ENCODE measurements at regions not wholly inside any gene's neighbourhood (a gene's known extent, or its start where the extent isn't known, plus 50 kb on each side); places are given as distances from the start of the nearest gene placed in this dataset.
A peak's percentile ranks its signal among the peaks of the same experiment; 100 is the strongest.

- no peak overlapping the region for H3K56ac ChIP-seq (ENCODE audit: insufficient read length, low read depth, low read length)
- no peak overlapping the region for H2BK15ac ChIP-seq (ENCODE audit: low read depth, low read length)
- H4K20me1 ChIP-seq (ENCODE audit: control insufficient read depth, insufficient read depth, insufficient read length) = no peaks in the 10 kb centered on the region
- H3K4ac ChIP-seq (ENCODE audit: low read depth, low read length) = no peak overlapping the region
- H2BK12ac ChIP-seq (ENCODE audit: insufficient read length, low read depth, low read length) = no peak overlapping the region
- peaks cover 9 to 33% (median 17%) of the 10 kb centered on the region in 3 experiments for H3K36me3 Mint-ChIP-seq (ENCODE audit: insufficient read depth in 1 of 3, low read depth in 3 of 3)
- no peak overlapping the region for H4K91ac ChIP-seq (ENCODE audit: insufficient read length, low read depth, low read length)
- no peaks in the 10 kb centered on the region for H3K79me2 ChIP-seq (ENCODE audit: insufficient read depth, low read length)
- no peak overlapping the region for H3K27ac ChIP-seq (ENCODE audit: insufficient read length, low read depth, low read length)
- no peak overlapping the region for H3K18ac ChIP-seq (ENCODE audit: insufficient read length, low read depth, low read length)
- peaks cover 25% of the 10 kb centered on the region for H3K27me3 Mint-ChIP-seq (ENCODE audit: low read depth)
- no peaks in the 10 kb centered on the region for H3K79me1 ChIP-seq (ENCODE audit: insufficient read depth, low read depth, low read length, poor library complexity, severe bottlenecking)
- no peak overlapping the region for H4K8ac ChIP-seq (replicated peaks; ENCODE audit: insufficient read length, low read depth, low read length)
- H3K27ac Mint-ChIP-seq = peak overlapping the region; percentile 69 to 76 (median 69)
- peak; percentile 36 for DNase-seq
- H3K4me2 ChIP-seq (ENCODE audit: insufficient read depth, insufficient read length, low read length) = no peak overlapping the region
- H3K23me2 ChIP-seq (ENCODE audit: insufficient read length, low read depth, low read length, poor library complexity, severe bottlenecking) = no peaks in the 10 kb centered on the region
- peaks cover 8% of the 10 kb centered on the region; the same call in 1 of the 2 replicates for H3K4me1 ChIP-seq (ENCODE audit: insufficient read depth, low read length)
- H2AFZ ChIP-seq (ENCODE audit: low read length) = no peak overlapping the region
- H2BK120ac ChIP-seq (ENCODE audit: low read depth, low read length, poor library complexity, severe bottlenecking) = no peak overlapping the region
- peak overlapping the region in 1 of 2 experiments; percentile 27; a peak in 2 of 5 replicates for H3K4me3 Mint-ChIP-seq
- H3K9me3 ChIP-seq (ENCODE audit: control insufficient read depth, low read depth, low read length) = no peaks in the 10 kb centered on the region
- no peak overlapping the region for H2AK5ac ChIP-seq (ENCODE audit: insufficient read length, low read length)
- H3T11ph ChIP-seq (ENCODE audit: low read length) = no peak overlapping the region
- no peak overlapping the region for H4K5ac ChIP-seq (ENCODE audit: insufficient read length, low read depth, low read length)
- no peaks in the 10 kb centered on the region; the same call in 1 of the 2 replicates for H3K27me3 ChIP-seq (ENCODE audit: insufficient read depth, low read length)
- no peak overlapping the region for H3K23ac ChIP-seq (ENCODE audit: insufficient read length, low read depth, low read length)
- no peak overlapping the region for H3K9ac ChIP-seq (ENCODE audit: extremely low read depth, insufficient read length, low read length)
- no peak overlapping the region for H3K14ac ChIP-seq (ENCODE audit: insufficient read depth, low read length)
- H3K4me1 Mint-ChIP-seq = peaks cover 39 to 47% of the 10 kb centered on the region in 2 experiments
- no CpG with 5 or more reads among the region's 5 CpGs for WGBS (ENCODE audit: extremely low coverage, insufficient read length, low lambda C conversion rate)
- TF ChIP-seq CTCF (conservative IDR thresholded peaks at IDR 0.05) = no peak
- no peak overlapping the region for H2BK20ac ChIP-seq (ENCODE audit: low read depth, low read length, poor library complexity, severe bottlenecking)
- no peak overlapping the region for H2BK5ac ChIP-seq (ENCODE audit: insufficient read length, low read length)
- H3K9me3 Mint-ChIP-seq = peaks cover 26 to 32% of the 10 kb centered on the region in 2 experiments
Measured at GRCh38 chr10:130400890-130401289, 264.7 kb downstream of the GLRX3 start.

All from H9 (cell line).